Right lobe of liver (tissue), 4 donors: ENCODE measurements at regions not wholly inside any gene's neighbourhood (a gene's known extent, or its start where the extent isn't known, plus 50 kb on each side); places are given as distances from the start of the nearest gene placed in this dataset.

ENCODE experiments used
- POLR2A ChIP-seq: fragments of 450-650 bp; IDR thresholded peaks from one replicate; pipeline ENCODE4 v1.6.1; 2017; ENCODE audit warnings: antibody characterized with exemption, mild to moderate bottlenecking
- TF ChIP-seq, protein P1 (sequence below), 4 donors: fragments of 200-600 bp in 3 of 4; fragments of 450-650 bp in 1 of 4; IDR thresholded peaks; one replicate each; pipeline versions ENCODE4 v1.5.1 to v1.8.0; 2016 to 2022; ENCODE audit warnings: antibody characterized with exemption in 4 of 4, mild to moderate bottlenecking in 2 of 4
- donor health status: DM: no; HTN: no; CAD: no.
- donor health status: DM: no; HTN: no; CAD: no.
- donor health status: DM: no; HTN: yes; CAD: no.

- TF ChIP-seq, protein P1, sequence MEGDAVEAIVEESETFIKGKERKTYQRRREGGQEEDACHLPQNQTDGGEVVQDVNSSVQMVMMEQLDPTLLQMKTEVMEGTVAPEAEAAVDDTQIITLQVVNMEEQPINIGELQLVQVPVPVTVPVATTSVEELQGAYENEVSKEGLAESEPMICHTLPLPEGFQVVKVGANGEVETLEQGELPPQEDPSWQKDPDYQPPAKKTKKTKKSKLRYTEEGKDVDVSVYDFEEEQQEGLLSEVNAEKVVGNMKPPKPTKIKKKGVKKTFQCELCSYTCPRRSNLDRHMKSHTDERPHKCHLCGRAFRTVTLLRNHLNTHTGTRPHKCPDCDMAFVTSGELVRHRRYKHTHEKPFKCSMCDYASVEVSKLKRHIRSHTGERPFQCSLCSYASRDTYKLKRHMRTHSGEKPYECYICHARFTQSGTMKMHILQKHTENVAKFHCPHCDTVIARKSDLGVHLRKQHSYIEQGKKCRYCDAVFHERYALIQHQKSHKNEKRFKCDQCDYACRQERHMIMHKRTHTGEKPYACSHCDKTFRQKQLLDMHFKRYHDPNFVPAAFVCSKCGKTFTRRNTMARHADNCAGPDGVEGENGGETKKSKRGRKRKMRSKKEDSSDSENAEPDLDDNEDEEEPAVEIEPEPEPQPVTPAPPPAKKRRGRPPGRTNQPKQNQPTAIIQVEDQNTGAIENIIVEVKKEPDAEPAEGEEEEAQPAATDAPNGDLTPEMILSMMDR (IDR thresholded peaks at IDR 0.05), result no peak
- no peak for TF ChIP-seq POLR2A
Measured at GRCh38 chr11:19587979-19588378, 124.7 kb upstream of the NAV2 start.
